ENCODE measurements at regions not wholly inside any gene's neighbourhood (a gene's known extent, or its start where the extent isn't known, plus 50 kb on each side); places are given as distances from the start of the nearest gene placed in this dataset.

DNA sequence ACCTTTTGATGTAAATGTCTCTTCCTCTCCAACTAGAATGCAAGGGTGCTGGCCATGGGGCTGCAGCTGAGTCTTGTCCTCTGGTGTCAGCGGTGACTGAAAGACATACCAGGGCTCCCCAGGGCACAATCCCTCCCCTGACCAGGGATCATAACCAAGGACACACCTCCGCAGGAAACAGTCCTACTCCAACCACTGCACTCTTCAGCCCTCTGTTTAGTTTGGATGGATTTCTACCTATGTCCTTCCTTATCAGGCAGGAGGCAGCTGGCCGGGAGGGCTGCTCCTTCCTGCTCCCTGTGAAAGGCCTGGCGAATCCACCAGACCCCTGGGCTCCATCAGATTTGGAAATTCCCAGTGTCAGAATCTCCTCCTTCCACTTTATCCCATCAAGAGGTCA, 185.2 kb upstream of the ID2 start:
- Histone ChIP-seq H3K27ac (ENCODE audit: extremely low read depth, low read depth, low read length) (no peak overlapping the region), H3K9me3 (ENCODE audit: control insufficient read depth, insufficient read depth, low read depth, low read length) (no peaks in the 10 kb centered on the region), H3K36me3 (ENCODE audit: control insufficient read depth in 2 of 2, insufficient read depth in 1 of 2, low read length in 2 of 2) (no peaks in the 10 kb centered on the region), H3K4me3 (ENCODE audit: low read depth, low read length) (no peak overlapping the region), H3K4me1 (ENCODE audit: control insufficient read depth, insufficient read depth, low read length) (no peaks in the 10 kb centered on the region)
- ChIA-PET CTCF (no interaction called here), POLR2A (interaction anchor here (1.5 kb wide), 1 partner anchor 185 kb away, joined by 3 read pairs; the partner anchor contains the start of gene ID2)
- TF ChIP-seq, protein P1, sequence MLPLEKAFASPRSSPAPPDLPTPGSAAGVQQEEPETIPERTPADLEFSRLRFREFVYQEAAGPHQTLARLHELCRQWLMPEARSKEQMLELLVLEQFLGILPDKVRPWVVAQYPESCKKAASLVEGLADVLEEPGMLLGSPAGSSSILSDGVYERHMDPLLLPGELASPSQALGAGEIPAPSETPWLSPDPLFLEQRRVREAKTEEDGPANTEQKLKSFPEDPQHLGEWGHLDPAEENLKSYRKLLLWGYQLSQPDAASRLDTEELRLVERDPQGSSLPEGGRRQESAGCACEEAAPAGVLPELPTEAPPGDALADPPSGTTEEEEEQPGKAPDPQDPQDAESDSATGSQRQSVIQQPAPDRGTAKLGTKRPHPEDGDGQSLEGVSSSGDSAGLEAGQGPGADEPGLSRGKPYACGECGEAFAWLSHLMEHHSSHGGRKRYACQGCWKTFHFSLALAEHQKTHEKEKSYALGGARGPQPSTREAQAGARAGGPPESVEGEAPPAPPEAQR (tag by site-specific recombination; IDR thresholded peaks at IDR 0.05), result no peak
- TF ChIP-seq EGR2 (tag by site-specific recombination; IDR thresholded peaks at IDR 0.05; ENCODE audit: low read depth) (no peak), ZBTB20 (tag by site-specific recombination; IDR thresholded peaks at IDR 0.05) (no peak), ZNF561 (tag by site-specific recombination; IDR thresholded peaks at IDR 0.05; ENCODE audit: borderline replicate concordance) (no peak)

DNA sequence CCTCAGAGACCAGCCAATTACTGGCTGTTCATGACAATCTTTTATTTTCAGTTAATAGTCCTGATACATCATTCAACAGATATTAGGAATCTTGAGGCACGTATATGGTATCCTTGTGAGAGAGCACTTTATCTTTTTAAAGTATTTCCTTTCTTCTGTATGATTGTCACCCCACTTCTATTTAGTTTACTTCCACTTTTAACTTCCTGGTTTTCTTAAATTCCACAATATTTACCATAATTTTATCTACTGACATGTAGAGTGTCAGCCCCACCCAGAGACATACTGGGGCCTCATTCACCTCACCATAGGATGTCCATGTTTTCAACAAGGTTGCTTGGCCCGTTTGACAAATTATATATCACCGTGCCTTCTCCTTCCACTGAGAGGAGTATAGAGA, 182.9 kb upstream of the ID2 start:
- Histone ChIP-seq H3K9me3 (ENCODE audit: control insufficient read depth, insufficient read depth, low read depth, low read length) (no peaks in the 10 kb centered on the region), H3K4me3 (ENCODE audit: low read depth, low read length) (no peak overlapping the region), H3K4me1 (ENCODE audit: control insufficient read depth, insufficient read depth, low read length) (no peaks in the 10 kb centered on the region), H3K27ac (ENCODE audit: extremely low read depth, low read depth, low read length) (no peak overlapping the region), H3K36me3 (ENCODE audit: control insufficient read depth in 2 of 2, insufficient read depth in 1 of 2, low read length in 2 of 2) (no peaks in the 10 kb centered on the region)
- no peak for TF ChIP-seq ZNF654 (tag by site-specific recombination; IDR thresholded peaks at IDR 0.05; ENCODE audit: low read depth)
- TF ChIP-seq ZNF239 (tag by site-specific recombination; IDR thresholded peaks at IDR 0.05), result no peak
- TF ChIP-seq, protein P2, sequence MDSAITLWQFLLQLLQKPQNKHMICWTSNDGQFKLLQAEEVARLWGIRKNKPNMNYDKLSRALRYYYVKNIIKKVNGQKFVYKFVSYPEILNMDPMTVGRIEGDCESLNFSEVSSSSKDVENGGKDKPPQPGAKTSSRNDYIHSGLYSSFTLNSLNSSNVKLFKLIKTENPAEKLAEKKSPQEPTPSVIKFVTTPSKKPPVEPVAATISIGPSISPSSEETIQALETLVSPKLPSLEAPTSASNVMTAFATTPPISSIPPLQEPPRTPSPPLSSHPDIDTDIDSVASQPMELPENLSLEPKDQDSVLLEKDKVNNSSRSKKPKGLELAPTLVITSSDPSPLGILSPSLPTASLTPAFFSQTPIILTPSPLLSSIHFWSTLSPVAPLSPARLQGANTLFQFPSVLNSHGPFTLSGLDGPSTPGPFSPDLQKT (IDR thresholded peaks at IDR 0.05; ENCODE audit: borderline replicate concordance, low read depth, low read length), result no peak
- TF ChIP-seq ZNF658 (tag by site-specific recombination; IDR thresholded peaks at IDR 0.05), result no peak
- no peak for TF ChIP-seq ZNF548 (tag by site-specific recombination; IDR thresholded peaks at IDR 0.05)
- no peak for TF ChIP-seq ZIC2 (tag by site-specific recombination; IDR thresholded peaks at IDR 0.05)
- no peak for TF ChIP-seq ZNF514 (tag by site-specific recombination; IDR thresholded peaks at IDR 0.05)
- no peak for TF ChIP-seq OSR2 (tag by site-specific recombination; IDR thresholded peaks at IDR 0.05)
- TF ChIP-seq ZNF776 (tag by site-specific recombination; IDR thresholded peaks at IDR 0.05; ENCODE audit: borderline replicate concordance), result no peak
- TF ChIP-seq BCL11A (tag by site-specific recombination; IDR thresholded peaks at IDR 0.05; ENCODE audit: low read depth), result no peak
- no peak for TF ChIP-seq ZNF416 (tag by site-specific recombination; IDR thresholded peaks at IDR 0.05)
- no peak for TF ChIP-seq ZNF624 (tag by site-specific recombination; IDR thresholded peaks at IDR 0.05)
- no peak for TF ChIP-seq IKZF3 (tag by site-specific recombination; IDR thresholded peaks at IDR 0.05)
- no peak for TF ChIP-seq ZNF707 (tag by site-specific recombination; IDR thresholded peaks at IDR 0.05)
- TF ChIP-seq ZNF530 (tag by site-specific recombination; IDR thresholded peaks at IDR 0.05; ENCODE audit: low read depth), result no peak
- TF ChIP-seq ZNF311 (tag by site-specific recombination; IDR thresholded peaks at IDR 0.05; ENCODE audit: borderline replicate concordance), result no peak
- no peak for TF ChIP-seq ZNF664 (tag by site-specific recombination; IDR thresholded peaks at IDR 0.05)
- TF ChIP-seq, protein P3, sequence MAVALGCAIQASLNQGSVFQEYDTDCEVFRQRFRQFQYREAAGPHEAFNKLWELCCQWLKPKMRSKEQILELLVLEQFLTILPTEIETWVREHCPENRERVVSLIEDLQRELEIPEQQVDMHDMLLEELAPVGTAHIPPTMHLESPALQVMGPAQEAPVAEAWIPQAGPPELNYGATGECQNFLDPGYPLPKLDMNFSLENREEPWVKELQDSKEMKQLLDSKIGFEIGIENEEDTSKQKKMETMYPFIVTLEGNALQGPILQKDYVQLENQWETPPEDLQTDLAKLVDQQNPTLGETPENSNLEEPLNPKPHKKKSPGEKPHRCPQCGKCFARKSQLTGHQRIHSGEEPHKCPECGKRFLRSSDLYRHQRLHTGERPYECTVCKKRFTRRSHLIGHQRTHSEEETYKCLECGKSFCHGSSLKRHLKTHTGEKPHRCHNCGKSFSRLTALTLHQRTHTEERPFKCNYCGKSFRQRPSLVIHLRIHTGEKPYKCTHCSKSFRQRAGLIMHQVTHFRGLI (tag by site-specific recombination; IDR thresholded peaks at IDR 0.05), result no peak
- ChIA-PET POLR2A (interaction anchor here (1.1 kb wide), 1 partner anchor 183 kb away, joined by 3 read pairs; the partner anchor contains the start of gene ID2), CTCF (interaction anchor here (0.5 kb wide), 1 partner anchor 194 kb away, joined by 3 read pairs; no protein-coding TSS in a partner anchor)
